ENCODE measurements at regions not wholly inside any gene's neighbourhood (a gene's known extent, or its start where the extent isn't known, plus 50 kb on each side); places are given as distances from the start of the nearest gene placed in this dataset.

GRCh38 chr6:4320860-4321259 is 185.5 kb upstream of the ECI2 start:
- H3K4me3 ChIP-seq (ENCODE audit: control insufficient read depth in 1 of 7, extremely low read depth in 1 of 7, insufficient read depth in 4 of 7, low read depth in 2 of 7, low read length in 6 of 7), result no peak overlapping the region
- no peak for DNase-seq
- CTCF ChIA-PET, result no interaction called here
- H3K9me3 ChIP-seq (ENCODE audit: control extremely low read depth in 1 of 5, control insufficient read depth in 4 of 5, insufficient read depth in 2 of 5, low read depth in 1 of 5, low read length in 4 of 5), result no peaks in the 10 kb centered on the region
- peaks cover 10 to 36% (median 26%) of the 10 kb centered on the region in 4 experiments for H3K4me1 ChIP-seq (ENCODE audit: control extremely low read depth in 1 of 4, control insufficient read depth in 4 of 4, insufficient read depth in 4 of 4, low read length in 3 of 4)
- no peak overlapping the region for H3K27ac ChIP-seq (ENCODE audit: insufficient read depth in 1 of 2, low read depth in 1 of 2, low read length in 2 of 2, poor library complexity in 1 of 2, severe bottlenecking in 2 of 2)
- whole genome bisulfite sequencing (ENCODE audit: insufficient coverage), result no CpG with 5 or more reads among the region's 1 CpG
- no peaks in the 10 kb centered on the region for H3K36me3 ChIP-seq (ENCODE audit: control insufficient read depth in 4 of 4, insufficient read depth in 4 of 4, low read length in 3 of 4)
- POLR2A ChIA-PET, result interaction anchor here (0.5 kb wide), 1 partner anchor 507 kb away, joined by 3 read pairs; no protein-coding TSS in a partner anchor
- H3K27me3 ChIP-seq (replicated peaks in 2 of 5; ENCODE audit: control insufficient read depth in 4 of 5, insufficient read depth in 5 of 5, low read length in 4 of 5), result no peaks in the 10 kb centered on the region

- H3K27ac ChIP-seq (ENCODE audit: insufficient read depth in 1 of 2, low read depth in 1 of 2, low read length in 2 of 2, poor library complexity in 1 of 2, severe bottlenecking in 2 of 2), result no peak overlapping the region
- POLR2A ChIA-PET, result interaction anchor here (0.5 kb wide), 1 partner anchor 507 kb away, joined by 3 read pairs; no protein-coding TSS in a partner anchor
- H3K36me3 ChIP-seq (ENCODE audit: control insufficient read depth in 4 of 4, insufficient read depth in 4 of 4, low read length in 3 of 4), result no peaks in the 10 kb centered on the region
- H3K4me3 ChIP-seq (ENCODE audit: control insufficient read depth in 1 of 7, extremely low read depth in 1 of 7, insufficient read depth in 4 of 7, low read depth in 2 of 7, low read length in 6 of 7), result no peak overlapping the region
- no peaks in the 10 kb centered on the region for H3K27me3 ChIP-seq (replicated peaks in 2 of 5; ENCODE audit: control insufficient read depth in 4 of 5, insufficient read depth in 5 of 5, low read length in 4 of 5)
- WGBS (ENCODE audit: insufficient coverage), result 39% methylated on average over 3 of the region's 4 CpGs
- DNase-seq, result no peak
- H3K9me3 ChIP-seq (ENCODE audit: control extremely low read depth in 1 of 5, control insufficient read depth in 4 of 5, insufficient read depth in 2 of 5, low read depth in 1 of 5, low read length in 4 of 5), result no peaks in the 10 kb centered on the region
- CTCF ChIA-PET, result no interaction called here
- peaks cover 10 to 36% (median 26%) of the 10 kb centered on the region in 4 experiments for H3K4me1 ChIP-seq (ENCODE audit: control extremely low read depth in 1 of 4, control insufficient read depth in 4 of 4, insufficient read depth in 4 of 4, low read length in 3 of 4)
Observed at GRCh38 chr6:4319981-4320683, 184.8 kb upstream of the ECI2 start.

- DNase-seq, result peak in 1 of 3 donors; percentile 7
- Histone ChIP-seq H3K36me3 (ENCODE audit: control insufficient read depth in 4 of 4, insufficient read depth in 4 of 4, low read length in 3 of 4) (no peaks in the 10 kb centered on the region), H3K4me3 (ENCODE audit: control insufficient read depth in 1 of 7, extremely low read depth in 1 of 7, insufficient read depth in 4 of 7, low read depth in 2 of 7, low read length in 6 of 7) (no peak overlapping the region), H3K27ac (ENCODE audit: insufficient read depth in 1 of 2, low read depth in 1 of 2, low read length in 2 of 2, poor library complexity in 1 of 2, severe bottlenecking in 2 of 2) (no peak overlapping the region), H3K9me3 (ENCODE audit: control extremely low read depth in 1 of 5, control insufficient read depth in 4 of 5, insufficient read depth in 2 of 5, low read depth in 1 of 5, low read length in 4 of 5) (peaks cover 0 to 4% (median under 1%) of the 10 kb centered on the region in 5 experiments), H3K27me3 (replicated peaks in 2 of 5; ENCODE audit: control insufficient read depth in 4 of 5, insufficient read depth in 5 of 5, low read length in 4 of 5) (no peaks in the 10 kb centered on the region), H3K4me1 (ENCODE audit: control extremely low read depth in 1 of 4, control insufficient read depth in 4 of 4, insufficient read depth in 4 of 4, low read length in 3 of 4) (peaks cover 10 to 36% (median 26%) of the 10 kb centered on the region in 4 experiments)
- ChIA-PET CTCF (no interaction called here), POLR2A (no interaction called here)
- 100% methylated on average over 2 of the region's 2 CpGs for WGBS (ENCODE audit: insufficient coverage)
Observed at GRCh38 chr6:4318321-4318720, 182.9 kb upstream of the ECI2 start.

GRCh38 chr6:4316867-4317400 is 181.6 kb upstream of the ECI2 start:
- DNase-seq, result peak; percentile 39 to 83 (median 71)
- peaks cover 3 to 16% (median 4%) of the 10 kb centered on the region in 5 experiments for H3K9me3 ChIP-seq (ENCODE audit: control extremely low read depth in 1 of 5, control insufficient read depth in 4 of 5, insufficient read depth in 2 of 5, low read depth in 1 of 5, low read length in 4 of 5)
- peak overlapping the region in 1 of 2 experiments; percentile 50 for H3K27ac ChIP-seq (ENCODE audit: insufficient read depth in 1 of 2, low read depth in 1 of 2, low read length in 2 of 2, poor library complexity in 1 of 2, severe bottlenecking in 2 of 2)
- ChIA-PET POLR2A (no interaction called here), CTCF (interaction anchor here (1.0 to 1.6 kb wide), 2 partner anchors 8 to 27 kb away, joined by 3 read pairs; no protein-coding TSS in a partner anchor)
- 10% methylated on average over 7 of the region's 9 CpGs for WGBS (ENCODE audit: insufficient coverage)
- H3K36me3 ChIP-seq (ENCODE audit: control insufficient read depth in 4 of 4, insufficient read depth in 4 of 4, low read length in 3 of 4), result no peaks in the 10 kb centered on the region
- H3K4me1 ChIP-seq (ENCODE audit: control extremely low read depth in 1 of 4, control insufficient read depth in 4 of 4, insufficient read depth in 4 of 4, low read length in 3 of 4), result peaks cover 10 to 36% (median 26%) of the 10 kb centered on the region in 4 experiments
- no peaks in the 10 kb centered on the region for H3K27me3 ChIP-seq (replicated peaks in 2 of 5; ENCODE audit: control insufficient read depth in 4 of 5, insufficient read depth in 5 of 5, low read length in 4 of 5)
- H3K4me3 ChIP-seq (ENCODE audit: control insufficient read depth in 1 of 7, extremely low read depth in 1 of 7, insufficient read depth in 4 of 7, low read depth in 2 of 7, low read length in 6 of 7), result peak overlapping the region in 5 of 7 experiments; percentile 29 to 73 (median 48)

GRCh38 chr6:4314201-4314707 is 178.9 kb upstream of the ECI2 start:
- ChIA-PET POLR2A (no interaction called here), CTCF (no interaction called here)
- Histone ChIP-seq H3K36me3 (ENCODE audit: control insufficient read depth in 4 of 4, insufficient read depth in 4 of 4, low read length in 3 of 4) (no peaks in the 10 kb centered on the region), H3K27ac (ENCODE audit: insufficient read depth in 1 of 2, low read depth in 1 of 2, low read length in 2 of 2, poor library complexity in 1 of 2, severe bottlenecking in 2 of 2) (no peak overlapping the region), H3K27me3 (replicated peaks in 2 of 5; ENCODE audit: control insufficient read depth in 4 of 5, insufficient read depth in 5 of 5, low read length in 4 of 5) (no peaks in the 10 kb centered on the region), H3K4me1 (ENCODE audit: control extremely low read depth in 1 of 4, control insufficient read depth in 4 of 4, insufficient read depth in 4 of 4, low read length in 3 of 4) (peaks cover 10 to 27% (median 19%) of the 10 kb centered on the region in 4 experiments), H3K4me3 (ENCODE audit: control insufficient read depth in 1 of 7, extremely low read depth in 1 of 7, insufficient read depth in 4 of 7, low read depth in 2 of 7, low read length in 6 of 7) (no peak overlapping the region), H3K9me3 (ENCODE audit: control extremely low read depth in 1 of 5, control insufficient read depth in 4 of 5, insufficient read depth in 2 of 5, low read depth in 1 of 5, low read length in 4 of 5) (peaks cover 3 to 30% (median 7%) of the 10 kb centered on the region in 5 experiments)
- WGBS (ENCODE audit: insufficient coverage), result no CpG with 5 or more reads among the region's 2 CpGs
- no peak for DNase-seq

- WGBS (ENCODE audit: insufficient coverage), result no CpG with 5 or more reads among the region's 2 CpGs
- CTCF ChIA-PET, result interaction anchor here (1.0 kb wide), 1 partner anchor 11 kb away, joined by 3 read pairs; no protein-coding TSS in a partner anchor
- no peak overlapping the region for H3K27ac ChIP-seq (ENCODE audit: insufficient read depth in 1 of 2, low read depth in 1 of 2, low read length in 2 of 2, poor library complexity in 1 of 2, severe bottlenecking in 2 of 2)
- H3K27me3 ChIP-seq (replicated peaks in 2 of 5; ENCODE audit: control insufficient read depth in 4 of 5, insufficient read depth in 5 of 5, low read length in 4 of 5), result no peaks in the 10 kb centered on the region
- H3K4me1 ChIP-seq (ENCODE audit: control extremely low read depth in 1 of 4, control insufficient read depth in 4 of 4, insufficient read depth in 4 of 4, low read length in 3 of 4), result peaks cover 8 to 18% (median 17%) of the 10 kb centered on the region in 4 experiments
- POLR2A ChIA-PET, result no interaction called here
- no peaks in the 10 kb centered on the region for H3K36me3 ChIP-seq (ENCODE audit: control insufficient read depth in 4 of 4, insufficient read depth in 4 of 4, low read length in 3 of 4)
- peaks cover 3 to 30% (median 7%) of the 10 kb centered on the region in 5 experiments for H3K9me3 ChIP-seq (ENCODE audit: control extremely low read depth in 1 of 5, control insufficient read depth in 4 of 5, insufficient read depth in 2 of 5, low read depth in 1 of 5, low read length in 4 of 5)
- H3K4me3 ChIP-seq (ENCODE audit: control insufficient read depth in 1 of 7, extremely low read depth in 1 of 7, insufficient read depth in 4 of 7, low read depth in 2 of 7, low read length in 6 of 7), result no peak overlapping the region
- no peak for DNase-seq
Observed at GRCh38 chr6:4313044-4313686, 177.8 kb upstream of the ECI2 start.
